Type B pancreatic cell (in vitro differentiated cells): ENCODE measurements at regions not wholly inside any gene's neighbourhood (a gene's known extent, or its start where the extent isn't known, plus 50 kb on each side); places are given as distances from the start of the nearest gene placed in this dataset.

Experiments
- DNase-seq: peaks from one replicate; pipeline ENCODE4 v3.0.0; 2021; ENCODE audit warnings: mixed read lengths; ENCODE audit not compliant: unreplicated experiment; ENCODE audit errors: extremely low spot score
- H3K27ac Mint-ChIP-seq: 2 replicates; pipeline ENCODE4 v1.8.0; 2021; ENCODE audit warnings: mild to moderate bottlenecking, mixed read lengths
- H3K27me3 Mint-ChIP-seq: 2 replicates; pipeline ENCODE4 v1.8.0; 2021; ENCODE audit warnings: mixed read lengths
- H3K36me3 Mint-ChIP-seq: 2 replicates; pipeline ENCODE4 v1.8.0; 2021; ENCODE audit warnings: mixed read lengths
- H3K4me1 Mint-ChIP-seq: one replicate; pipeline ENCODE4 v1.8.0; 2021; ENCODE audit warnings: mixed read lengths; ENCODE audit not compliant: unreplicated experiment
- H3K4me3 Mint-ChIP-seq: 2 replicates; pipeline ENCODE4 v1.8.0; 2021; ENCODE audit warnings: mild to moderate bottlenecking, mixed read lengths
- H3K9me3 Mint-ChIP-seq: 2 replicates; pipeline ENCODE4 v1.8.0; 2021; ENCODE audit warnings: mixed read lengths
- TF ChIP-seq, protein P1 (sequence below): fragments of 200-600 bp; sonication (generic); conservative IDR thresholded peaks from 2 replicates; pipeline ENCODE4 v1.5.0; 2021; ENCODE audit warnings: antibody characterized with exemption, mild to moderate bottlenecking

DNA sequence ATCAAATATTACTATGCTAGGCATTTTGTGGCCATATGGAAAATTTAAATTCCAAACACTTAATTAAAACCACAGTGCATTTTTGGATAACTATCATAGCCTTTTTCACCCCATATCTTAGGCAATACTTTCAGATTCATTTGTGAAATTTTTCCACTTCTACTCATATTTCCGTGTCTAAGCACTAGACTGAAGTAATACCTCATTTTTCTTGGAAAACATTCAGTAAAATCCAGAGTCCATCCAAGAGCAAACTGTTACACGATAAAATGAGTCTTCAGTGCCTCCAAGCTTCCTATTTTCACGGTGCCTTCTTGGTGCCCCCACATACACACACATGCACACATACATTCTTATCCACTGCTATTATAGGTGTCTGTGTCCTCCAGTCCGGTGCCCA lies 845.9 kb downstream of the TBL1XR1 start:
- H3K27me3 Mint-ChIP-seq: no peaks in the 10 kb centered on the region
- no peak overlapping the region for H3K4me3 Mint-ChIP-seq
- peaks cover 5% of the 10 kb centered on the region for H3K9me3 Mint-ChIP-seq
- H3K27ac Mint-ChIP-seq: no peak overlapping the region
- DNase-seq: no peak
- no peaks in the 10 kb centered on the region for H3K36me3 Mint-ChIP-seq
- TF ChIP-seq, protein P1, sequence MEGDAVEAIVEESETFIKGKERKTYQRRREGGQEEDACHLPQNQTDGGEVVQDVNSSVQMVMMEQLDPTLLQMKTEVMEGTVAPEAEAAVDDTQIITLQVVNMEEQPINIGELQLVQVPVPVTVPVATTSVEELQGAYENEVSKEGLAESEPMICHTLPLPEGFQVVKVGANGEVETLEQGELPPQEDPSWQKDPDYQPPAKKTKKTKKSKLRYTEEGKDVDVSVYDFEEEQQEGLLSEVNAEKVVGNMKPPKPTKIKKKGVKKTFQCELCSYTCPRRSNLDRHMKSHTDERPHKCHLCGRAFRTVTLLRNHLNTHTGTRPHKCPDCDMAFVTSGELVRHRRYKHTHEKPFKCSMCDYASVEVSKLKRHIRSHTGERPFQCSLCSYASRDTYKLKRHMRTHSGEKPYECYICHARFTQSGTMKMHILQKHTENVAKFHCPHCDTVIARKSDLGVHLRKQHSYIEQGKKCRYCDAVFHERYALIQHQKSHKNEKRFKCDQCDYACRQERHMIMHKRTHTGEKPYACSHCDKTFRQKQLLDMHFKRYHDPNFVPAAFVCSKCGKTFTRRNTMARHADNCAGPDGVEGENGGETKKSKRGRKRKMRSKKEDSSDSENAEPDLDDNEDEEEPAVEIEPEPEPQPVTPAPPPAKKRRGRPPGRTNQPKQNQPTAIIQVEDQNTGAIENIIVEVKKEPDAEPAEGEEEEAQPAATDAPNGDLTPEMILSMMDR: no peak
- H3K4me1 Mint-ChIP-seq: no peaks in the 10 kb centered on the region

DNA sequence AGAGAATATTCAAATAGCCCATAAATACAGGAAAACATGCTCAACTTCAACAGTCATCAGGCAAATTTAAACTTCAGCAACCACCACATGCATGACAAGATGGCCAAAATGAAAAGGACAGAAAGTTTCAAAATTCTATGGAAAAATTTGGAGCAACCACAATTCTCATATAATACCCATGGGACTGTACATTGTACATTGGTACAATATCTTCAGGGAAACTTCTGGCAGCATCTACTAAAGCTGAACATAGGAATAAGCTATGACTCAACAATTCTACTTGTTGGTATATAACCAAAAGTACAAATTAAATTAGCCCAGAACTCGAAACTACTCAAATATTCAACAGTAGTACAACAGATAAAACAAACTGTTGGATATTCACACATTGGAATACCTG lies 847.6 kb downstream of the TBL1XR1 start:
- no peak overlapping the region for H3K4me3 Mint-ChIP-seq
- no peaks in the 10 kb centered on the region for H3K27me3 Mint-ChIP-seq
- no peaks in the 10 kb centered on the region for H3K4me1 Mint-ChIP-seq
- peaks cover 5% of the 10 kb centered on the region for H3K9me3 Mint-ChIP-seq
- H3K27ac Mint-ChIP-seq: no peak overlapping the region
- no peak for DNase-seq
- no peaks in the 10 kb centered on the region for H3K36me3 Mint-ChIP-seq
- TF ChIP-seq, protein P1: no peak

DNA sequence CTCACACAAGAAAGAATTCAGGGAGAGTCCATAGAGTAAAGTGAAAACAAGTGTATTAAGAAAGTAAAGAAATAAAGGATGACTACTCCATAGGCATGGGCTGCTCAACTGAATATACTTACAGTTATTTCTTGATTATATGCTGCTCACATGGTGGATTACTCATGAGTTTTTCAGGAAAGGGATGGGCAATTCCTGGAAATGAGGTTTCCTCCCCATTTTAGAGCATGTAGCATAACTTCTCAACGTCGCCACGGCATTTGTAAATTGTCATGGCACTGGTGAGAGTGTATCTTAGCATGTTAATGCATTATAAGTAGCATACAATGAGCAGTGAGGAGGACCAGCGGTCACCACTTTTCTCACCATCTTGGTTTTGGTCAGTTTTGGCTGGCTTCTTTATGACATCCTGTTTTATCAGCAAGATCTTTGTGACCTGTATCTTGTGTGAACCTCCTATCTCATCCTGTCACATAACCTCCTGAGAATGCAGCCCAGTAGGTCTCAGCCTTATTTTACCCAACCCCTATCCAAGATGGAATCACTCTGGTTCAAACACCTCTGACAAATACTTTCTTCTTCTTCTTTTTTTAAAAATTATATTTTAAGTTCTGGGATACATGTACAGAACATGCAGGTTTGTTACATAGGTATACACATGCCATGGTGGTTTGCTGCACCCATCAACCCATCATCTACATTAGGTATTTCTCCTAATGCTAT lies 849.7 kb downstream of the TBL1XR1 start:
- Mint-ChIP-seq H3K9me3 (peaks cover 5% of the 10 kb centered on the region), H3K4me1 (no peaks in the 10 kb centered on the region), H3K4me3 (no peak overlapping the region), H3K27me3 (no peaks in the 10 kb centered on the region), H3K36me3 (no peaks in the 10 kb centered on the region), H3K27ac (no peak overlapping the region)
- no peak for DNase-seq
- TF ChIP-seq, protein P1: no peak

DNA sequence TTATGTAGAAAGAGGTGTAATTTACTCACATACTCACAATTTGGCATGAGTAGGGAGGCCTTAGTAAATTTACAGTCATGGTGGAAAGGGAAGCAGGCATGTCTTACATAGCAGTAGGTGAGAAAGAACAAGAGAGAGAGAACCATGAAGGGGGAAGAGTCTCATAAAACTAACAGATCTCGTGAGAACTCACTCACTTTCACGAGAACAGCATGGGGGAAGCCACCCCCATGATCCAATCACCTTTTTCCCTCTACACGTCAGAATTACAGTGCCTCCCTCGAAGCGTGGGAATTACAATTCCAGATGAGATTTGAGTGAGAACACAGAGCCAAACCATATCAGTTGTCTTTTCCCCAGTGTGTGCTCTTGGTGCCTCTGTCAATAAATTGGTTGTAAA lies 855.3 kb downstream of the TBL1XR1 start:
- no peak for DNase-seq
- Mint-ChIP-seq H3K27ac (no peak overlapping the region), H3K4me1 (no peaks in the 10 kb centered on the region), H3K9me3 (no peaks in the 10 kb centered on the region), H3K27me3 (no peaks in the 10 kb centered on the region), H3K4me3 (no peak overlapping the region), H3K36me3 (no peaks in the 10 kb centered on the region)
- TF ChIP-seq, protein P1: no peak

DNA sequence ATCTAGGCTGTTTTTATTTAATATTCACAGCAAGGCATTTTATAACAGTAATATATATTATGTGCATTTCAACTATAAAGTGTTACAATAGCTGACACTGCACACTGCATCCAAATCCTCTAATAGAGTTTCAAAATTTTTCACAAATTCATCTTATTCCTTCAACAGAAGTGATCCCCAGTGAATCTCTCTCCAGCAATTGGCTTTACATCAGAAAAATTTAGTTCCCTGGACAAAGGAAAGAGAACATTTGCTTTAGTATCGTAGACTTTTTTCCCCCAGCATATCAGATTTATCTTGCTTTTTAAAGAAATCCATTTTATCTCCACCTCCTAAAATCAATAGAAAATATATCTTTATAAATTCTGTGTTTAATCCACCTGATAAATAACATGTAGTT lies 868.6 kb downstream of the TBL1XR1 start:
- Mint-ChIP-seq H3K4me1 (peaks cover 4% of the 10 kb centered on the region), H3K36me3 (peaks cover 7% of the 10 kb centered on the region), H3K27me3 (peaks cover 36% of the 10 kb centered on the region), H3K27ac (no peak overlapping the region), H3K4me3 (no peak overlapping the region), H3K9me3 (peaks cover 13% of the 10 kb centered on the region)
- TF ChIP-seq, protein P1: no peak
- DNase-seq: no peak
